ENCODE measurements at regions not wholly inside any gene's neighbourhood (a gene's known extent, or its start where the extent isn't known, plus 50 kb on each side); places are given as distances from the start of the nearest gene placed in this dataset.

DNA sequence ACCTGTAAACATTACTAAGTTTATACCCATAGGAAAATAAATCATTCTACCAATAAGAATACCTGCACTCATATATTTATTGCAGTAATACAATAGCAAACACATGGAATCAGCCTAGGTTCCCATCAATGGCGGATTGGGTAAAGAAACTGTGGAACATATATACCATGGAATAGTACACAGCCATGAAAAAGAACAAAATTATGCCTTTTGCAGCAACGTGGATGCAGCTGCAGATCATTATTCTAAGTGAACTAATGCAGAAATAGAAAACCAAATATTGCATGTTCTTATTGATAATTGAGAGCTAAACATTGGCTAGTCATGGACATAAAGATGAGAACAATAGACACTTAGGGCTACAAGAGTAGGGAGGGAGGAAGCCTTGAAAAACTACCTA is 667.4 kb upstream of the WWC1 start:
- no peak for DNase-seq

DNA sequence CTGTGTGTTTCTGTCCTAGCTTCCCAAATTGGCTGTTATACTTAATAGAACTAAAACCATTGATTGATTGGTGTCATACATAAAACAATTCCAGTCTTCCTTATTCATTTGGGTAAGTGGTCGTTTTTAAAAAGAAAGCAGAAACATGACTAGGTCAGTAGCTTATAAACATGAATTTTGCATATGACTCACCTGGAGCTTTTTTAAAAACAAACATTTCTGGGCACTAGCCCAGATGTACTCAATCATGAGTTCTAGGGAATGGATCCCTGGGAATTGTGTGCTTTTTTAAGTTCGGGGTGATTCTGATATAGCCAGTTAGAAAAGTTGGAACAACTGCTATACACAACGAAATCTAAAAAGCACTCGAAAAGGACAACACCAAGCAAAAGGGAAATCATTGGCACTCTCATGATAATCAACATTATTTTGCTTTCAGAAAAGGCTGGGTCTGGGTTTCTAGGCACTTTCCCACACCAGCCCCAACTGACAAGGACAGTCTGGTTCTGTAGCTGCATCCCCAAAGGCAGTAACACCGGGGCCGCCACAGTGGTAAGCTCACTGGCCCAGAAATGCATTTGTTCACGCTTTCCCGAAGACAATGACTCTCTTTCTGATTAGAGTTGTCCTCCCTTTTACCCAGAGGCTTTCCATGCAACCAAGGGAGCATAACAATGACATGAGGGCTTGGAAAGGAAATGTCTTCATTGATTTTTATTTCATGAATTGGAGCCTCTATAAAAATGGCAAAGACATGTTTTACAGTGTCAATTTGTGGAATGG is 664.9 kb upstream of the WWC1 start:
- DNase-seq, result no peak

DNA sequence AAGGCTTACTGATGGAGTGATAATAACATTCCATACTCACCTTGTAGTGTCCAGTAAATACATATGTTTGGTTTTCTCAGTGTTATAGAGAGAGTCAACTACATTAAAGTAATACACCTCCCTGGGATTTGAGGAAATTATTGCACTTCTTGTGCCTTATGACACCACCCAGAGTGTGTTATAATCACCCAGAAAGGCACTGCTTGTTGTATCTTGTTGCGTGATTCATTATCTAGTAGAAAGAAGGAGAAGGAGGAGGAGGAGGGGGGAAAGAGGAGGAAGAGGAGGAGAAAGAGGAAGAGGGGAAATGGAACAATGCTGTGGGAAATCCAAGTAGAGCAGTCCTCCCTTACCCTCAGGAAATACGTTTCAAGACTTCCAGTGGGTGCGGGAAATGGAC is 661.8 kb upstream of the WWC1 start:
- no peak for DNase-seq

DNA sequence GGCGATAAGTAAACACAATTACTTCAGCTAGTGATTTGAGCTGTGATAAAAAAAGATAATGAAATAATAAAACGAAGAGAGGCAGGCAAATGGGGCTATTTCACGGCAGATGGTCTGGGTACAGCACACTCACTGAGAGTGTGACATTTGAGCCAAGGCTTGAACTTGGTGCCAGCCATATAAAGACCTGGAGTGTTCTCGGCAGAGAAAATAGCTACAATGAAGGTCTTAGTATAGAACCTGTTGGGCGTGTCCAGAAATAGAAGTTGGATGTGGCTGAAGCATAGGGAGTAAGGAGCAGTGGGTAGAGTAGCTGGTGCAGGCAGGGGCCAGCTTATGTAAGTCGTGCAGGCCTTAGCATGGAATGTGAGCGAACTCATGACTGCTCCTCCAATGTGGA is 660.3 kb upstream of the WWC1 start:
- DNase-seq, result no peak

DNA sequence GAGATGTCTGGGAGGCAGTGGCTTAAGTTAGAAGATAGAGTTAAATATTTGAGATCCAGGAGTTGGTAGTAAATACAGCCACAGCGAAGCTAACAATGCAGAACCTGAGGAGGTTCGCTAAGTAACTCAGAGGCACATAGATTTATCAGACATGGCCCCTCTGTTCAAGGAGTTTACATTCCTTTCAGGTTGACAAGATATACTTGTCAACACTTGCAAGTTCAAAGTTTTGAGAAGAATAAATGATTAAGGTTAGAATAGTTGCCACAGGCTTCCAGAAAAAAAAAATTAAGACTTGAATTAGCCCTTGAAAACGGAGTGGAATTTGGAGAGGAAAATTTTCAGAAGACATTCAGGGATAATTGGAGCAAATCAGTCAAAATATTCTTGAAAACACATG is 658.3 kb upstream of the WWC1 start:
- no peak for DNase-seq

DNA sequence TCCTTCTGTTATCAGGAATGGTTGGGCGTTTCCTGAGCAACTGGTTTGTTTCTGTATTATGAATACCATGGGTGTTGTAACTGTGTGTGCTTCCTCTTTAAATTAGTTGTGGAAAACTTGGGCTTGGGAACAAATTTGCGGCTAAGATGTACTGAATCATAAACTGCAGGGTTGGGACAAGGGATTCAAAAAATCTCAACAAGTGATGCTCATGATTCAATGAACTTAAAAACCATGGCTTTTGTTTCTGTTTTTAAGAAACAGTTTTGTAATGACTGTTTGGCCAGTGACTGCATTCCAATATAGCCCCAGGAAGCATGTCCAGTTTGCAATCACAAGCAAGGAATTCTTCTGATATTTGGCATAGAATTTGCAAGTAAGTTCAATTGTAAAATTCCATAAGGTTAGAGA is 657.5 kb upstream of the WWC1 start:
- DNase-seq, result no peak

DNA sequence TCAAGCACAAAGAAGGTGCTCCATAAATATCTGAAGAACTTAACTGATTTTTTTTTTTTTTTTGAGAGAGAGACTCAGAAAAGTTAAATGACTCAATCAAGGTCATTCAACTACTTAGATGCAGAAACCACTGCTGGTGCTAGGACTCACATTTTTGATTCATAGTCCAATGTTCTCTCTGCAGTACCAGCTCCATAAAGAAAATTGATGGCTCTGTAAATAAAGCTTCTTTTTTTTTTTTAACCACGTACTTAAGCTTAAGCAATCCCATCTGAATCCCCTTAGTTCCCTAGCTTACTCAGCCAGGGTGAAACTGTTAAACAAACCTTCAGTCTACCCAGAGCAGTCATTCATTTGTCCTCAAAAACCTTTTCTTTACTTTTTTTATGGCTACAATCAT is 657.0 kb upstream of the WWC1 start:
- no peak for DNase-seq

DNA sequence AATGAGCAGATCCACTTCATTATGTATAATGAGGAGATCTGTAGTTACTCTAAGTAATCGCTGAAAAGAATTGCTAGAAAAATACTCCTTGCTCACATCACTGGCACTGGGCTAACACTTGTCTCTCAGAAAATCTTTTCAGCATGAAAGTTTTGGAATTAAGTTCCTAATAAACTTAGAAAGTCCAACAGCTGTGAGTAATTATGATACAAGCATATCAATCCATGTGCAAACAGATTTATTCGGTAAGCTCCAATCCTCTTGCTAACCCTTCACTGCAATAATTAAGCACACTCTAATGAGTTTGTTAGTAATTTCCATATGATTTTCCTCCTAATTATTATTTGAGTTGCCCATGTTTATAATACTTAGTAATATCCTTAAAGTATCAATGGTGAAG is 652.6 kb upstream of the WWC1 start:
- DNase-seq, result no peak

DNA sequence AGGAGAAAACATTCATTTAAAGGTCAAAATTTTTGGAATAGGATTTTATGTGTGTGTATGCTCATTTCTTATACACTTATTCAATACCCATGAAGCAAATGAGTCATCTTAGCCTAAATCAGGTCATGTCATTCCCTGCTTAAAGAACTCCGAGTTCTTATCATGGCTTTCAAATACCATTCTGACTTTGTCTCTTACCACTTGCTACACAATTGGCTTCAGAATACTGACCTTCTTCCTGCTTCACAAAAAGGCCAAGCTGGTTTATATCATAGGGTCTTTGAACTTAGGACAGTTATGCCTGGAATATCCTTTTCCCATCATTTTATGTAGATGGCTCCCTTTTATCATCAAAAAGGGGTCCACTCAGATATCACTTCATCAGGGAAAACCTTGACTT is 652.2 kb upstream of the WWC1 start:
- no peak for DNase-seq

DNA sequence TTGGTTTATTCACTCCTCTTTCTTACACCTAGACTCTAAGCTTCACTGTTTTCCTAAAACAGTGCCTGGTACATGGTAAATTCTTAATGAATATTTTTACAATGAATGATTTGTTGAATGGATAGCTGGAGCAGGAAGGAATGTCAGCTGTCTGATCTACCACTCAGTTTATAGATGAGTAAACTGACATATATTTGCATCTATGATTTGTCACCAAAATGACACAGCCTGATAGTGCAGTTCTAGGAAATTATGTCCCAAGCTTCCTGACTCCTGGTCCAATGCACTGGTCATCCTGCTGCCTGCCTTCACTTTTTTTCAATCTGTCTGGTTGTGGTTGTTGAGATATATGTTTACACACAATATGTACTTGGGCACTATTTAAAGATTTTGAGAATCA is 651.7 kb upstream of the WWC1 start:
- DNase-seq, result no peak

DNA sequence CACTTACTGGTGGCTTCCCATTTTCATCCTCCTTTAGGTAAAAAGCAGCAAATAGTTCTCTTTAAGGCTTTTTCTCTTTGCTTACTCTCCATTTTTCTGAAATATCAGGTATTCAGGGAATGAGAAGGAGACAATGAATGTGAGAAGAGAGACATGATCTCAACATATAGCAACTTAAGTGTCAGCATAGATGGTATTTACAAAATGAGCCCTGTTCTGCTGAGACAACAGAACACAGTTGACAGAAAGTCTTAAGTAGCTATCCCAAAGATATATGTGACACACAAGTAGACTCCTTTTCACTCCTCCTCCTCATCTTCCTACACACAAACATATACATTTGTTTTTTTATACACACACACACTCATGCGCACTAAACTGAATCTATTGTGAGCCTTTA is 649.3 kb upstream of the WWC1 start:
- DNase-seq, result no peak

DNA sequence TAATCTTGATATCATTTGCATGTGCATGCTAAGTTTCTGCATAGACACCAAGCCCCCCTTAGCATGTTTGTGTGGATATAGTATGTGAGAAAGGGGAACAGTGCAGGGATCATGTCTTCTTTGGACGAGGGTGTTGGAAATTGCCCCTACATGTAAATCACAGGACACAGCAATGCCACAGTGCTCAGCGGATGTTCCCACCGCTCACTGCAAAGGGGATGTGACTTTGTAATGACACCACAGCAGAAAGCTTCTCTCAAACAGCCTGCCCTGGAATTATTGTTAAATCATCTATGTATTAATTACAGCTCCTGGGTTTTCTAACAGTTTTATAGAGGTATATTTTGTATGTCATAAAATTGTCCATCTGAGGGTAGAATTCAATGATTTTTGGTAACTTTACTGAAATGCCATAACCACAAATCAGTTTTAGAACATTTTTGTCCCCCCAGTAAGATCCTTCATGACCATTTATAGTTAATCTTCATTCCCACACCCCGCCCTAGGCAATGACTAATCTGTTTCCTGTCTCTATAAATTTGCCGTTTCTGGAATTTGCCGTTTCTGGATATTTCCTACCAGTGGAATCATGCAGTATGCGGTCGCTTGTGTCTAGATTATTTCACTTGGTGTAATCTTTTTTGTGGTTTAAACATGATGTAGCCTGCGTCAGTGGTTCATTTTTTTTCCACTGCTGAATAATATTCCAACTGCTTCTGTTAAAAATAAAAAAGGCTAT is 648.5 kb upstream of the WWC1 start:
- DNase-seq, result no peak

DNA sequence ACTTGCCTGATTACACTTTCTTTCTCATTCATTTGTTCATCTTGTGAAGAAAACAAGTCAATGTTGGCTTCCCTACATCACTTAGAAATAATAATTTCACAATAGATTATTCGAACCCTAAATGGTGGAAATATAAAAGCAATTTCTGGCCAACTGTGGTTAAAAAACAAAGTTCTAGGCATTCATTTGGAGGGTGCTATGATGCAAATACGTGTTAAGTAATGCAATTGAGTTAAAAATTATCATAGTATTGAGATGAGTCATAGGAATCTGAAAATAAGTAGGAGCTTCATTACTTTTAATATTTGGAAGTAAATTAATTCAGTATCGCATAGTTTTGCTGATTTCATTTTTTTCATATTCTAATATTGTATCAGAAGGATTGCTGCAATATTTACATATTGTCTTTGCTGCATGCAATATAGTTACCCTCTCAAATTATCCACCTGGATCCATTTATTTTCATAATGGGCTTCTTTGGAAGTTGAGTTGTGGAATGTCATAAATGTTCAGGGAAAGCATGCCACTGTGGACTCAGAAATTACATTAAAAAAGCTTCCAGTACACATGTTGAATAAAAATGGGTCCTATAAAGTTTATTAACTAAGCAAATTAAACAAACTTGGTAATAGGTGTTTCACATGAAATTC is 647.7 kb upstream of the WWC1 start:
- DNase-seq, result no peak

DNA sequence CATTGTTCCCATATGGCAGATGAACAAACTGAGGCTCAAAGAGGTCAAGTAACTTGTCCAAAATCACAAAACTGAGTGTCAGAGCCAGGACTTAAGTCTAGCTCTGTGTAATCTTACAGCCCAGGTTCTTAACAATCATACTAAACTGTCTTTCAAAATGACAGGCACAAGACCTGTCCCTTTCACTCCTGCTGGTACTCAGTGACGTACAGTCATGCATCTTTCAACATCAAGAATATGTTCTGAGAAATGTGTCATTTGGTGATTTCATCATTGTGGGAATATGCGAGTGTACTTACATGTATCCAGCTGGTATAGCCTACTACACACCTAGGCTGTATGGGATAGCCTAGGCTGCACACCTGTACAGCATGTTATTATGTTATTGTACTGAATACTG is 646.8 kb upstream of the WWC1 start:
- DNase-seq, result no peak

DNA sequence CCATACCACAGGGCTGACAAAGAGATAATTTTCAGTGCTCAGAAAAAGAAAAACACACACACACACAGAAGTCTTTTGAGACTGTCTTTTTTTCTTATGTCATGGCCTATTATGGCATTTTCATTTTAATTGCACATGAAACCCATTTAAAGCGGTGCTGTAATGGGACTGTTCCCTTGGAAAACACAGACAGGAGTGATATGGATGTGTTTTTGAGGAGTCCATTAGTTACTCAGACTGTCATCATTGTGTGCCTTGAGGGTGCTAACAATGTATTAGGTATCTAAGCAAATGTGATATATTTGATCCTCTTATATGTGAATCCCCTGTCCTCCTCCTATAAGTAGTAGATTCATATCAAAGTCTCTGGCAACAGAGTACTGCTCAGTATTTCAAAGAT is 642.0 kb upstream of the WWC1 start:
- no peak for DNase-seq

DNA sequence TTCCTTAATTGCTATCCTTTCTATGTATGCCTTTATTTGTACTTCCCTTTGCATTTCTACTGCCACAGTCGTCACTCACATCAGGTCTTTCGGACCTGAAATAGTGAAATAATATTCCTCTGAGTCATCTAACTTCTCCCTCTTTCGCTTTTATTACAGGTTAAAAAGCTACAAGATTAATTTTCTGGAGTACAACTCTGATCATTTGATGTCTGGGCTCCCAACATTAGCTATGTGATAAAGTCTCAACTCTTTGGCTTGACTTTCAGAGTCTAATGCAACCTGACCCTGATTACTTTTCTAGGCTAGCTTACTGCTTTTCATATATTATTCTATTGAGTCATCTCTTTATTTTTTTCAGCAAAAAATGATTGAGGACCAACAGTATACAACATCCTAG is 638.8 kb upstream of the WWC1 start:
- DNase-seq, result no peak

DNA sequence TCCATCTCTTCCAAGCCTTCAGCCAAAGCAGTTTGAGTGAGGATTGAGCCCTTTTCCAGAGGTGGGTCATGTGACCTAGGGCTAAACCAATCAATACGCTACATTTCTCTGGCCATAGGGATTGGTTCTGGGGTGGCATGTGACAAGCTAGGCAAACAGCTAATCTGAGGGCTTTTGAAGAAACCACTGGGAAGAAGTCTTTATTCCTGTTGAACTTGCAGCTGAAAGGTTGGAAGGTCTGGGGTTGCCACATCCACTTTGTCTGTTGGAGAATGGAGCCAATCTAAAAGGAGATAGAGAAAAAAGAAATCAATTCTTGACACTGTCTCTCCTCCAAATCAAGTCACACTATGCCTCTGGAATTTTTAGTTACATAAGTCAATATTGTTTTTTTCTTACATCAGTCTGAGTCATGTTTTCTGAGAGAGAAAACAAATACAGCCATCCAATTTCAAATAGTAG is 637.8 kb upstream of the WWC1 start:
- DNase-seq, result no peak

DNA sequence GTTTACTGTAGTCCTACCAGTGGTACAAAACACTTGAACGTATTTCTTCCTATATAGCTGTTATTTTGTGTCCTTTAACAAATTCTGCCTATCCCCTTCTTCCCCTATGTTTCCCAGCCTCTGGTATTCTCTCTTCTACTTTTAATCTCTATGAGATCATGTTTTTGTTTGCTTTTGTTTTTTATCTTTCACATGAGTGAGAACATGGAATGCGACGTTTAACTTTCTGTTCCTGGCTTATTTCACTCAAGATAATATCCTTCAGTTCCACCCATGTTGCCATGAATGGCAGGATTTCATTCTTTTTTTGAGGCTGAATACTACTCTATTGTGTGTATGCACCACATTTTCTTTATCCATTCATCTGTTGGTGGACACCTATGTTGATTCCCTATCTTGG is 634.4 kb upstream of the WWC1 start:
- DNase-seq, result no peak

DNA sequence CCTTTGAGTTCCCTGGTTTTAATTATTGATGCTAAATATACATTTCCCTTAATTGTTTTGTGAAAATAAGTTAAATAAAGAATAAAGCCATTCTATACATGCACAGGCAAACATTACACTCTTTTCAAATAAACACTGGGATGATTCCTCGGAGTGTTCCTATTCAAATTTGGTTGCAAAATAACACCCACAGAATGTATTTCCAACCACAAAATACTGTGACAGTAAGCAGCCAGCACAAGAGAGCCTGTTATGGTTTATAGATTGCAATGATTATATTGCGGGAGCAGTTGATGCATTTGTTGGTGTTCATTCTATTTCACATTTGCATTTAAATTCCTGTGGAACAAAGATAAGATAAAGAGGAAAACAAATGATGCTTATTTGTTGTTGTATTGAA is 632.6 kb upstream of the WWC1 start:
- DNase-seq, result peak; percentile 45

DNA sequence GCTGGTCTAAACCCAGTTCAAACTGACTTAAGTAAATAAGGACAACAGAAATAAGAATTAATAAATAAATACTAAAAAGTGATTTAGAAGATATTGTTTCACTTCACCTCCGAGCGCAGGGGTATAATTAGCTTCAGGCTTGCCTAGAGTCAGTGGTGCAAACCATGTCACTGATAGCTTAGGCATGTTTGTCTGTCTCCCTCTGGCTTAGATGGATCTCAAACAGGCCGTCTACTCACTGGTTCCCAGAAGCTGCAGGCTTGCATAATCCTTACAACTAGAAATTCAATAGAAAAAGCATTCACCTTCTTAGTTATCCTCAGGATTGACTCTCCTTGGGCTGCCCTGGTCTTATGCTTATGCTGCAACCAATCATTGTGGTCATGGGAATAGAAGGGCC is 629.8 kb upstream of the WWC1 start:
- DNase-seq, result no peak

DNA sequence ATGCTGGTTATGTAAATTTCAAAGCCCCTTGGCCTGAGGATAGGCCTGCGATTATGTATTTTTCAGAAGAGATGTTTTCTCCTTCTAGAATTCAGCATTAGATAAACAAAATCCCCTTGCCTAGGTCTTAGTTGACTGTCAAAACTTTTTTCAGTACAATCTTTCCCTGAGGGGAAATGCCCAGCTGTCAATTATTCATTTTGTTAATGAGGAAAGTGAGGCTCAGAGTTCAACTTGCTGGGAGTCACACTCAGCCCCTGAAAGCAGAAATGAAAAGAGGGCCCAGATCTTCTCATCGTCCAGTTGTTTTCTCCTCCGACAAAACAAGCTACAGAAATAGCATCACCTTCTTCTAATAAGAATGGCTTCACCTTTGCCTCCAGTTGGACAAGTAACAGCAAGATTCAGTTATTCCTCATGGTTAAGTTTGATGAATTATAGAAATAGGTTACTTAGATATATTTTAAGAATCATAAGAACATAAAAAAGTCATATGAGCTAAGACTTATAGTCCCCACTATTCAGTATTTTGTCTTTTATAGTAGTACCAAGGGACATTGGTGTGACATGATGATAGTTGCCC is 627.1 kb upstream of the WWC1 start:
- no peak for DNase-seq

DNA sequence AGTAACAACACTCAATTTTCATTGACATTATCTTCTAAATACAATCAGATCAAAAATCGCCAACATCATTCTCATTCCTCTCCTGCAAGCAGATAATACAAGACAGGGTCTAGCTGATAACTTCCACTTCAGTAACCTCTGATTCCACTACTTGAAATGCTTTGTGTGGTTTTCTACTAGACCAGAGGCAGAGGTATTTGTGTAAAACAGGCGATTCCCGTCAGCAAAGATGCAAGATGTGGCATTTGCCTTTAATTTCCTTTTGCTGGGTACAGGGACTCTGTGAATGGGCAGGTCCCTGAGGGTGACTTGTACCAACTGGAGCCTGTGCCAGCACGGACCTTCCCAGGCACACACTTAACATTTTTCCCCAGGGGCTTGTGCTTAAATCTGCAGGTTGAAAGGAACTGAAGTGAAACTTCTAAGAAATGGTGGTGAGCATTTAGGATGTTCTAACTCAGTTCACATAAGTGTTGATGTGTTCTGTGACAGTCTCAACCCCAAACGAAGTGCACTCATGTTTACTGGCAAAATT is 625.5 kb upstream of the WWC1 start:
- no peak for DNase-seq

DNA sequence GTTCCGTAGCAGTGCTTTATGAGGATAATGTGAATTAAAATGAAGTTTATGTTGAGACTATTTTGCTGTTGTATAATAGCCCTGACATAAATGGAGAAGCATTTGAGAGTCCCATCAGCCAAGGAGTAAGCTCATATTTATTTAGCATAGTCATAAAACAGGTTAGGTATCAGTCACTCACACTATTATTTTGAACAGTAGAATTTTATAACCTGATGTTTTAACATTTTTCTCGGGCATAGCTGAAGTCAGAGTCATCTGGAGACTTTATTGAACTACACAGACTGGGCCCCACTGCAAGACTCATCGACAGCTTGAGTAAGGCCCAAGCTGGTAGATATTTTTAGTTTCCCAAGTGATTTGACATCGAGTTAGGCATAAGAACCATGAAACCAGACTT is 620.3 kb upstream of the WWC1 start:
- no peak for DNase-seq

DNA sequence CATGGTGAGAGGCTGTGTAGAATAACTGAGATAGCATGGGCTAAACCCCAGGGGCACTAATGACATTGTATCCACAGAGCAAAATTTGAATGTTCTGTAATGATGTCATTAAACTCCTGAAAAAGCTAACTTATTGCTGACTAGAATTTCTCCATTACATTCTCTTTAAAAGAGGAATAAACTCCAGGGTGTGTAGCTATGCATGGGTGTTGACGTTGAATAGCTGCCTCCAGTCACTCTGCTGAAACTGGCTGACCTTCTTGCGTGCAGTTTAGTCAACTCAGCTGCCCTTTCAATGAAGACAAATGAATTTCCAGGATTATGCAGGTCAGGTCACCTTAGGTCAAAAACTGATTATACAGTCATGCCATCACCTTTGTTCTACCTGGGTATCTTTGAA is 617.5 kb upstream of the WWC1 start:
- no peak for DNase-seq

Data from NCI-H1048 (cell line).